ENCODE measurements at regions not wholly inside any gene's neighbourhood (a gene's known extent, or its start where the extent isn't known, plus 50 kb on each side); places are given as distances from the start of the nearest gene placed in this dataset.

DNA sequence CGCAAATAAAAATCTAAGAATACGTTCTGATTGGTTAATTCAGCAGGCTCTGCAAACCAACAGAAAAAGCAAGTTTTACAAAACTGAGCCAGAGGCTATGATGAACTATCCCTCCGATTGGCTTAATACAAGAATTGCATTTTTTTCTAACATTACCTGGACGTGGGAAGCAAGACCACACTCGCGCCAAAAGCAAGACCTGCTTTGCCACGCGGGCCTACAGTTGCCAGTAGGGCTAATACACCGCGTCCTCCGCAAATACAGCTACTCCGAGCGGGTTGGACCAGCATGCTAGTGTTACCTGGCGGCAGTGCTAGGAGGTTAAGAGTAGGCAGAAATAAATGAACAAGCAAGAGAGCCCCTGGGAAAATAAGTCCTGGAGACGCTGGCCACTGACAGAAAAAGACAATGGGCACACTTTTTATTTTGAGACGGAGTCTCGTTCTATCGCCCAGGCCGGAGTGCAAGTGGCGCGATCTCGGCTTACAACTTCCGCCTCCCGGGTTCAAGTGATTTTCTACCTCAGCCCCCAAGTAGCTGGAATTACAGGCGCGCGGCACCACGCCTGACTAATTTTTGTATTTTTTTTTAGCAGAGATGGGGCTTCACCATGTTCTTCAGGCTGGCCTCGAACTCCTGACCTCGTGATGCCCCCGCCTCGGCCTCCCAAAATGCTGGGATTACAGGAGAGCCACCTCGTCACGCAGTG lies 131.9 kb upstream of the BTN3A2 start:
- TF ChIP-seq, protein P1, sequence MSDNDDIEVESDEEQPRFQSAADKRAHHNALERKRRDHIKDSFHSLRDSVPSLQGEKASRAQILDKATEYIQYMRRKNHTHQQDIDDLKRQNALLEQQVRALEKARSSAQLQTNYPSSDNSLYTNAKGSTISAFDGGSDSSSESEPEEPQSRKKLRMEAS (IDR thresholded peaks at IDR 0.05), result peak; percentile 50
- TF ChIP-seq, protein P2, sequence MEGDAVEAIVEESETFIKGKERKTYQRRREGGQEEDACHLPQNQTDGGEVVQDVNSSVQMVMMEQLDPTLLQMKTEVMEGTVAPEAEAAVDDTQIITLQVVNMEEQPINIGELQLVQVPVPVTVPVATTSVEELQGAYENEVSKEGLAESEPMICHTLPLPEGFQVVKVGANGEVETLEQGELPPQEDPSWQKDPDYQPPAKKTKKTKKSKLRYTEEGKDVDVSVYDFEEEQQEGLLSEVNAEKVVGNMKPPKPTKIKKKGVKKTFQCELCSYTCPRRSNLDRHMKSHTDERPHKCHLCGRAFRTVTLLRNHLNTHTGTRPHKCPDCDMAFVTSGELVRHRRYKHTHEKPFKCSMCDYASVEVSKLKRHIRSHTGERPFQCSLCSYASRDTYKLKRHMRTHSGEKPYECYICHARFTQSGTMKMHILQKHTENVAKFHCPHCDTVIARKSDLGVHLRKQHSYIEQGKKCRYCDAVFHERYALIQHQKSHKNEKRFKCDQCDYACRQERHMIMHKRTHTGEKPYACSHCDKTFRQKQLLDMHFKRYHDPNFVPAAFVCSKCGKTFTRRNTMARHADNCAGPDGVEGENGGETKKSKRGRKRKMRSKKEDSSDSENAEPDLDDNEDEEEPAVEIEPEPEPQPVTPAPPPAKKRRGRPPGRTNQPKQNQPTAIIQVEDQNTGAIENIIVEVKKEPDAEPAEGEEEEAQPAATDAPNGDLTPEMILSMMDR (IDR thresholded peaks at IDR 0.05), result no peak
- TF ChIP-seq KDM5A (IDR thresholded peaks at IDR 0.05) (no peak), EP300 (IDR thresholded peaks at IDR 0.05) (no peak), RNF2 (IDR thresholded peaks at IDR 0.05; ENCODE audit: borderline replicate concordance, low read depth) (no peak), POLR2A (IDR thresholded peaks at IDR 0.05; ENCODE audit: low read length) (peak; percentile 9; the same call in 1 of the 2 replicates), CEBPB (IDR thresholded peaks at IDR 0.05) (no peak), CBX2 (IDR thresholded peaks at IDR 0.05; ENCODE audit: borderline replicate concordance, low read depth) (no peak), KDM1A (IDR thresholded peaks at IDR 0.05; ENCODE audit: low read depth) (no peak)
- TF ChIP-seq, protein P3, sequence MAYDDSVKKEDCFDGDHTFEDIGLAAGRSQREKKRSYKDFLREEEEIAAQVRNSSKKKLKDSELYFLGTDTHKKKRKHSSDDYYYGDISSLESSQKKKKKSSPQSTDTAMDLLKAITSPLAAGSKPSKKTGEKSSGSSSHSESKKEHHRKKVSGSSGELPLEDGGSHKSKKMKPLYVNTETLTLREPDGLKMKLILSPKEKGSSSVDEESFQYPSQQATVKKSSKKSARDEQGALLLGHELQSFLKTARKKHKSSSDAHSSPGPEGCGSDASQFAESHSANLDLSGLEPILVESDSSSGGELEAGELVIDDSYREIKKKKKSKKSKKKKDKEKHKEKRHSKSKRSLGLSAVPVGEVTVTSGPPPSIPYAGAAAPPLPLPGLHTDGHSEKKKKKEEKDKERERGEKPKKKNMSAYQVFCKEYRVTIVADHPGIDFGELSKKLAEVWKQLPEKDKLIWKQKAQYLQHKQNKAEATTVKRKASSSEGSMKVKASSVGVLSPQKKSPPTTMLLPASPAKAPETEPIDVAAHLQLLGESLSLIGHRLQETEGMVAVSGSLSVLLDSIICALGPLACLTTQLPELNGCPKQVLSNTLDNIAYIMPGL (CRISPR knock-in tag; IDR thresholded peaks at IDR 0.05; ENCODE audit: borderline replicate concordance), result no peak
- TF ChIP-seq, protein P4, sequence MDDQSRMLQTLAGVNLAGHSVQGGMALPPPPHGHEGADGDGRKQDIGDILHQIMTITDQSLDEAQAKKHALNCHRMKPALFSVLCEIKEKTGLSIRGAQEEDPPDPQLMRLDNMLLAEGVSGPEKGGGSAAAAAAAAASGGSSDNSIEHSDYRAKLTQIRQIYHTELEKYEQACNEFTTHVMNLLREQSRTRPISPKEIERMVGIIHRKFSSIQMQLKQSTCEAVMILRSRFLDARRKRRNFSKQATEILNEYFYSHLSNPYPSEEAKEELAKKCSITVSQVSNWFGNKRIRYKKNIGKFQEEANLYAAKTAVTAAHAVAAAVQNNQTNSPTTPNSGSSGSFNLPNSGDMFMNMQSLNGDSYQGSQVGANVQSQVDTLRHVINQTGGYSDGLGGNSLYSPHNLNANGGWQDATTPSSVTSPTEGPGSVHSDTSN (IDR thresholded peaks at IDR 0.05), result no peak

Measured in A549 (cell line).